ENCODE measurements at regions not wholly inside any gene's neighbourhood (a gene's known extent, or its start where the extent isn't known, plus 50 kb on each side); places are given as distances from the start of the nearest gene placed in this dataset.

- no peak for DNase-seq
These were observed 731.3 kb upstream of the RAB6C start for GRCh38 chr2:129248198-129248597.

DNA sequence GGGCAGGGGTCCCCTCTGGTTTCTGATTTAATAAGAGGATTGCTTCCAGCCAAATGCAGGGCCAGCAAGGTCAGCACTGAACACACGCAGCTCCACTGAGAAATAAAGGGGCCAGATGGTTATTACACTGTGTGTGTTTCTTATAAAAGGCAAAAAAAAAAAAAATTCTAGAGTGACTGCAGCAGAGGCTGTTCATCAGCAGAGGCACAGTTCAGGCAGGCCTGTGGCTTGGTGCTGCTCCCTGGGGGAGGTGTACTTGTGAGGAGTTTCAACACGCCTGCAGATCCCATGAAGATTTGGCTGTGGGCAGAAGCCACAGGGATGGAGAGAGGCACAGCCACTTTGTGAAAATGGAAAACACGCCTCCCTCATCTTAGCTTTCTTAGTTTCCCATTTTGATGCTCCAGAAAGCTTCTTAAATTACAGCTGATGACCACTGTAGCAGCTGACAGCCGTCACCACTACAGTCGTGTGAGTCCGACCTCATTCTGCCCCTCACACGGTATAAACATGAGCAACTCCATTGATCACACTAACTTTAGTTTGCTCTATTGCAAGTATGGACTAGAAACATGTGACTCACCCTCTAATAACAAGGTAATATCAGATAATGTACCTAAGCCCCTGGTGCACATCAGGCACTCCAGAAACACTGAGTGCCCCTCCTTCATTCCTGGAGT, 726.5 kb upstream of the RAB6C start:
- DNase-seq = no peak

DNA sequence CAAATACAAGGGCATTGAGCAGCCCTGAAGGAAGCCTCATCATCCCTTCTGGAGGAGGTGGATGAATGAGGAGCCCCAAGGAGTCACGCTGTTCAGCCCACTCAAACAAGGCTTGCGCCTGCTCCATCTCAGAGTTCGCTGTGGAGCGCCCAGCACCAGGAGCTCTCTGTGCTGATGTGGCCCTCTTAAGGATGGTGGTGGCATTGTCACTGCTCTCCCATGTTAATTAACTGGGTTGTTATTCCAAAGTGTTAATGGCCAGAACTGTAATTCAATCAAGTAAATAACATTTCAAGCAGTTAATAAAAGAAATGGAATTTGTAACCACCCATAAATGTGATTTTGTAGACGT, 726.0 kb upstream of the RAB6C start:
- DNase-seq = no peak

DNA sequence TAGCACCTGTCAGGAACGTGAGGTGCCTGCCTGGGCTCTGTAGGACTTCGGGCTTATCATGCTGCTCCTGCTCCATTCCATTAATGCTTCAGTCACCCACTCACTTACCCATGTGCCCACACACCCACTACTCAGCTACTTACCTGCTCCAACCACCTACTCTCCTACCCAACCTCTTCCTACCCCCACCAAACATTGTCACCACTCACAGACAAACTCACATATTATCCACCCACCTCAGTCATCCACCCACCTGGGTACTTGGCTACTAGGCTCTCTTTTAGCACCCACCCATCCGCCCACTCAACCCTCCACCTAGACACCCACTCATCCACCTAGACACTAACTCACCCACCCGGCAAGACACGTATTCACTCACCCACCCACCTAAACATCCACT, 724.7 kb upstream of the RAB6C start:
- DNase-seq = no peak

DNA sequence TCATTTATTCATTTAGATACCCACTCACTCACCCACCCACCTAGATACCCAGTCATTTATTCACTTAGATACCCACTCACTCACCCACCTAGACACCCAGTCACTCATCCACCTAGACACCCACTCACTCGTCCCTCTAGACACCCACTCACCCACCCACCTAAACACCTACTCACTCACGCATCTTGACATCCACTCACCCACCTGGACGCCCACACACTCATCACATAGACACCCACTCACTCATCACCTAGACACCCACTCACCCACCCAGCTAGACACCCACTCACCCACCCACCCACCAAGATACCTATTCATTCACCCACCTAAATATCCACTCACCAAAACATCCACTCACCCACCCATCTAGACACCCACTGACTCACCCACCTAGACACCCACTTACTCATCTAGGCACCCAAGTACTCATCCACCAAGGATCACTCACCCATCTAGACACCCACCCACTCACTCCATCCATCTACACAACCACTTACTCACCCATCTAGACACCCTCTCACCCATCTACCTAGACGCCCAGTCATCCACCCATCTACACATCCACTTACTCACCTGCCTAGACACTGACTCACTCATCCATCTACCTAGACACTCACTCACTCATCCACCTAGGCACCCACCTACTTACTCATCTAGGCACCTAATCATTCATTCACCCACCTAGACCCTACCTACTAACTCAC, 723.7 kb upstream of the RAB6C start:
- DNase-seq = no peak

DNA sequence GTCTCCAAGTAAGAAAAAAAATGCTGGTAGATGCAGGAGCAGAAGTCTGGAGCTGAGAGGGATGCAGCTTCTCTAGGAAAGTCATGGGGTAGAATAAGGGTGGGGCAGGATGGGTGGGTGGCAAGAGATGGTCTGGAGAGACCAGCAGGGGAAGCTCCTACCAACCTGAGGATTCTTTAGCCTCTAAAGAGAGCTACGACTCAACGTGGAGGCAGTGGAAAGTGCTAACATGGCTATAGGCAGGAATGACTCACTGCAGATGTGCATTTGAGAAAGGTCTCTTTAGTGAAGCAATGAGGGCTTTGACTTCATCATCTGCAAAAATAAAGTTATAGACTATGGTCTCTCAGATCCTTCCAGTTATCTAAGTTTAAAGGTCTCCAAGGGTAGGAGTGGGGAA, 722.8 kb upstream of the RAB6C start:
- DNase-seq = no peak

DNA sequence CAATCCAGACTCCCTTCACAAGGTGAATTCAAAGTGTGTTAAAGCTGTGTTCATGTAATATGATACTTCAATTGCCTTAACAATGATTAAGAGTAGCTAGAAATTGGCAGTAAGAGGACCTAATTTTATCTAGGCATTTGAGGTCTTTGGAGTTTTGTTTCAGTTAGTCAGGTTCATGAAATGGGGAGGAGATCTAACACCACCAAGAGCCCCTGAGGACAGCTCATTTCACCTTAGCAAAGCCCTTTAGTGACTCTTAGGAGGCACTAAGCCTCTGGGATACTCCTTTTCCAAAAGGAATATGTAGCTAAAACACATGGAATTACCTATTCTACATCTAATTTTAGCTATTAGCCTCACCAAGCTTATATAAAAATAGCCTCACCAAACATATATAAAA, 716.5 kb upstream of the RAB6C start:
- DNase-seq = no peak

GRCh38 chr2:129263939-129264338, 715.5 kb upstream of the RAB6C start:
- DNase-seq = no peak

DNA sequence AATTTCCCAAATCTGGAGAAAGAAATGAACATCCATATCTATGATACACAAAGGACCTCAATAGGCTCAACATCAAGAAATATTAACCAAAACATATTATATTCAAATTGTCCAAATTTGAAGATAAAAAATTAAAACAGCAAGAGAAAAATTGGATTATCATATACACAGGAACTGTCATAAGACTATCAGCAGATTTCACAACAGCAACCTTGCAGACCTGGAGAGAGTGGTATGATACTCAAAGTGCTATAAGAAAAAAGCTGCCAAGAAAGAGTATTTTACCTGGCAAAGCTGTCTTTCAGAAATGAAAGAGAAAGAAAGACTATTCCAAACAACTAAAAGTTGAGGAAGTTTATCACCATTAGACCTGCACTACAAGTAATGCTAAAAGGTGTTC, 711.9 kb upstream of the RAB6C start:
- no peak for DNase-seq

DNA sequence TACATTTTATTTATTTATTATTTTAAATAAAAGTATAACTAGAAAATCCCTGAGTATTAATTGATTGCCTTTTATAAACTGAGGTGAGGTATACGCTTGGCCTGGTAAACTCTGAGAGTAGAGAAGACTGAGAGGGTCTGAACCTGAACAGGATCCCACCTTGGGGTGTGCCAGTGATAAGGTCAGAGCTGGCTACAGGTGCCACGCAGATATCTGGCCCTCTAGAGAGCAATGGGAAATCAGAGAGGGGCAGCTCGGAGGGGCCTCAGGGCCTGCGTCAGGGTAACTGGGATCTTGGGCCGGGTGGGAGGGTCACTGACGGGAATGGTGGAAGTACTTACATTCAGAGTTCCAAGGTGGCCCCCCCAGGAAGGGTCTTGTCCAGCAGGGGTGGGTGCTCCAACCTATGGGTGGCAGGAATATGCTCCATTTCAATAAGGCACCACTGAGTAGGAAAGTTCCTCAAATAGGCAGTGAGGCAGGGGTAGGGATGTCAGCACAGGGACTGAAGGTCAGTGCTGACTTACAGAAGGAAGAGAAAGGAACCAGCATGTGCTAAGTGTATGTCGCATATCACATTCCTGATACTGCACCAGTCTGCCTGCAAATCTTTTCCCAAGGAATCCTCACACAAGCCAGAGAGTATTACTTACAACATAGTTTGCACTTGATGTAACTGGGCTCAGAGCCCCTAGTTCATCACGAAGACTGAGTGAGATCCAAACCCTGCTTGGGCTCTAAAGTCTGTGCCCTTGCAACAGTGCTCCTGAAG, 706.0 kb upstream of the RAB6C start:
- no peak for DNase-seq

GRCh38 chr2:129274038-129274415, 705.4 kb upstream of the RAB6C start:
- DNase-seq = no peak

GRCh38 chr2:129274918-129275317, 704.5 kb upstream of the RAB6C start:
- no peak for DNase-seq

DNA sequence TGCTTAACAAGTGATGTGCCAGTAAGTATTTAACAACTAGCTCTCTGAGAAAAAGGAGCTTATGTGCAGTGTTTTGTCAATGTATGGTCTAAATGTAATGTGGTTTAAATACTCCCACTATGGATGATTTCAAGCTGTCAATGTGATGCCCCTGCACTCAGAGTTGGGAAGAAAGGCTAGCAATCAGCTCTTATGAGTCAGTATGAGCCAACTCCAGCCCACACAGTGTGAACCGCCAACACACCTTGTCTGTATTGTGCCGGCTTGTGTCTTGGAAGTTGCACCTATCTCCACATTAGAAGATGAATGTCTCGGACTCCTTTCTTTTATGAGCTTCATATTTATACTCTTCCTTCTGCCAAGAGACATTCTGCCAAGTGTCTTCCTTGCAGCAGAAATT, 703.8 kb upstream of the RAB6C start:
- DNase-seq = no peak

DNA sequence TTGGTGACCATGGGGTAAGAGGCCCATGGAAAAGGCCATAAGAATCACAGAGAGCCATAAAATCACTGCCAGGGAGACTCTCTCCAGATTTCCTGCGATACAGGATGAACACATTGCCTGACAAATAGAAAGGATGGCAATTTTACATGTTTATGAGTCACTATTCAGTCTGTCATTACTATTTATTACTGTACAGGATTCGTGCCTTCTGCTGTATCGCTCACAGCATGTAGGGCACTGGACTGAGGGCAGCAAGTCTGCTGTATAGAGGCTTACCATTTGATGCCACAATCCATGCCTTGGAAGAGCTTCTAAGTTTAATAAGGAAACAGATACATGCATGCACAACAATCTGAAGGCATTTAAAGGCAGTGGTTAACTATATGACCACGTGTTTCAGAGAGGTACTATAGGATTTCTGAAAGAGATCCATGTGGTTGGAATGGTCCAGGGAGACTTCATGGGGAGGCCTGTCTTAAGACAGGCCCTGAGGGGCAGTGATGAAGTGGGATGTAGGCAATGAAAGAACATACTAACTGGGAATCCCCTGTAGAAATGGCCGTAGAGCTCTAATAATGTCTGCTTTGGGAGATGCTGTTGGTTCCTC, 702.4 kb upstream of the RAB6C start:
- DNase-seq = no peak

- DNase-seq = no peak
These were observed 701.9 kb upstream of the RAB6C start for GRCh38 chr2:129277585-129277981.

GRCh38 chr2:129281791-129282530, 697.5 kb upstream of the RAB6C start:
- DNase-seq = no peak

- no peak for DNase-seq
These were observed 694.5 kb upstream of the RAB6C start for GRCh38 chr2:129285012-129285411.

GRCh38 chr2:129293326-129293725, 686.1 kb upstream of the RAB6C start:
- DNase-seq = no peak

DNA sequence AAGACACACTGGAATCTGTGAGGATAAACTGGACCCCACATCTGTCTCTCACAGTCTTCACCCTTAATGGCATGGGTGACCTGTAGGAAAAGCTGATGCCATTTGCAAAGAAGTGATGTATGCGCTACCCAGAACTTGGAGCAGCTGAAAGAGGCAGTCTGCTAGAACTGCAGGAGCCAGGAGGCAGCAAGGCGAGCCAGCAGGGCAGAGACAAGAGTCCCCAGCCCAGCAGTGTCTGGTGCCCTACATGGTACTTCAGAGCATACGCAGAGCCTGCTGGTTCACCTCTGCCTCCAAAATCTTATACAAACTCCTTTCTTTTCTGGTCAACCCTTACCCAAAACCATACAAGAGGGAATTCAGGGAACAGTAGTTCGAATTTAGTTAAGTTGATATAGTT, 683.1 kb upstream of the RAB6C start:
- no peak for DNase-seq

GRCh38 chr2:129296806-129297205, 682.7 kb upstream of the RAB6C start:
- DNase-seq = no peak

GRCh38 chr2:129297430-129297829, 682.0 kb upstream of the RAB6C start:
- DNase-seq = no peak

GRCh38 chr2:129299338-129299737, 680.1 kb upstream of the RAB6C start:
- DNase-seq = no peak

DNA sequence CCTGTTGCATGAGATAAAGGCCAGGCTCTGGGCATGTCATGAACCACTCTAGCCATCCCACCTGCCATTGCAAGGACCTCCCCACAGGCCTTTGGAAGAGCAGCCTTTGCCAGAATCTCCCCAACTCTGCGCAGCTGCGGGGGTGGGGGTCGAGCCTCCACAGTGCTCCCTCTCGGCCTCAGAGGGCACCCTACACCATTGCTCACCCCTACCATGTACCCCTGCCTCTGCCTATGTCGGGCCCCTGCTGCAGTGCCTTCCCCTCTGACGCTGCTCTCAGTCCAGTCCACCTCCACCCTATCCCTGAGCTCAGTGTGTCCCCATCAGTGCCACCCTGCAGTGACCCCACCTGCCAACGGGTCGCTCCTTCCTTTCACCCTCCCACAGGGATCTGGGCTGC, 679.7 kb upstream of the RAB6C start:
- DNase-seq = no peak

Measured in stimulated activated CD8-positive, alpha-beta memory T cell treated with anti-CD3 and anti-CD28 coated beads, Interleukin-4, amount 100 ng/mL, for 48 hours (primary cell).